Peyer's patch (tissue), 4 donors: ENCODE measurements at regions not wholly inside any gene's neighbourhood (a gene's known extent, or its start where the extent isn't known, plus 50 kb on each side); places are given as distances from the start of the nearest gene placed in this dataset.

ENCODE experiments used
- POLR2A ChIP-seq, 2 donors: fragments of 450-650 bp; IDR thresholded peaks; one replicate each; pipeline ENCODE4 v1.5.1; 2017; ENCODE audit warnings: antibody characterized with exemption in 2 of 2, mild to moderate bottlenecking in 2 of 2, moderate library complexity in 2 of 2
- TF ChIP-seq, protein P1 (sequence below), 6 experiments: fragments of 450-650 bp in 4 of 6; fragments of 200-600 bp in 2 of 6; sonication (generic) in 1 of 6; IDR thresholded peaks; one replicate each; pipeline ENCODE4 v1.5.1; 2017 to 2019; ENCODE audit warnings: antibody characterized with exemption in 6 of 6, mild to moderate bottlenecking in 3 of 6, moderate library complexity in 1 of 6

GRCh38 chr22:48696371-48696770 is 1131.3 kb downstream of the BRD1 start:
- TF ChIP-seq, protein P1, sequence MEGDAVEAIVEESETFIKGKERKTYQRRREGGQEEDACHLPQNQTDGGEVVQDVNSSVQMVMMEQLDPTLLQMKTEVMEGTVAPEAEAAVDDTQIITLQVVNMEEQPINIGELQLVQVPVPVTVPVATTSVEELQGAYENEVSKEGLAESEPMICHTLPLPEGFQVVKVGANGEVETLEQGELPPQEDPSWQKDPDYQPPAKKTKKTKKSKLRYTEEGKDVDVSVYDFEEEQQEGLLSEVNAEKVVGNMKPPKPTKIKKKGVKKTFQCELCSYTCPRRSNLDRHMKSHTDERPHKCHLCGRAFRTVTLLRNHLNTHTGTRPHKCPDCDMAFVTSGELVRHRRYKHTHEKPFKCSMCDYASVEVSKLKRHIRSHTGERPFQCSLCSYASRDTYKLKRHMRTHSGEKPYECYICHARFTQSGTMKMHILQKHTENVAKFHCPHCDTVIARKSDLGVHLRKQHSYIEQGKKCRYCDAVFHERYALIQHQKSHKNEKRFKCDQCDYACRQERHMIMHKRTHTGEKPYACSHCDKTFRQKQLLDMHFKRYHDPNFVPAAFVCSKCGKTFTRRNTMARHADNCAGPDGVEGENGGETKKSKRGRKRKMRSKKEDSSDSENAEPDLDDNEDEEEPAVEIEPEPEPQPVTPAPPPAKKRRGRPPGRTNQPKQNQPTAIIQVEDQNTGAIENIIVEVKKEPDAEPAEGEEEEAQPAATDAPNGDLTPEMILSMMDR (IDR thresholded peaks at IDR 0.05): no peak
- no peak for TF ChIP-seq POLR2A (IDR thresholded peaks at IDR 0.05)
